Neural cell (in vitro differentiated cells): ENCODE measurements at regions not wholly inside any gene's neighbourhood (a gene's known extent, or its start where the extent isn't known, plus 50 kb on each side); places are given as distances from the start of the nearest gene placed in this dataset.

ENCODE experiments used
- EP300 ChIP-seq: fragments of 450-650 bp; conservative IDR thresholded peaks from 2 replicates; pipeline ENCODE4 v1.6.1; 2014; ENCODE audit warnings: antibody characterized with exemption, mild to moderate bottlenecking, moderate library complexity; ENCODE audit not compliant: poor library complexity, severe bottlenecking
- EZH2 ChIP-seq: fragments of 200-600, 300-800 bp; shearing (Covaris generic), sonication (generic); IDR thresholded peaks from 2 replicates; pipeline ENCODE4 v1.6.1; 2014; ENCODE audit warnings: antibody characterized with exemption, low read length, borderline replicate concordance, mild to moderate bottlenecking; ENCODE audit not compliant: insufficient read depth, poor library complexity, severe bottlenecking
- MXI1 ChIP-seq: fragments of 450-650 bp; conservative IDR thresholded peaks from 2 replicates; pipeline ENCODE4 v1.6.1; 2014; ENCODE audit warnings: antibody characterized with exemption, mild to moderate bottlenecking; ENCODE audit not compliant: poor library complexity, severe bottlenecking
- POLR2AphosphoS5 ChIP-seq: IDR thresholded peaks from 2 replicates; pipeline ENCODE4 v1.6.1; 2012
- RAD21 ChIP-seq: fragments of 450-650 bp; conservative IDR thresholded peaks from 2 replicates; pipeline ENCODE4 v1.6.1; 2014; ENCODE audit warnings: antibody characterized with exemption, mild to moderate bottlenecking, moderate library complexity
- SMC3 ChIP-seq: fragments of 450-650 bp; conservative IDR thresholded peaks from 2 replicates; pipeline ENCODE4 v1.6.1; 2014; ENCODE audit warnings: antibody characterized with exemption, mild to moderate bottlenecking, moderate library complexity; ENCODE audit not compliant: poor library complexity
- TAF1 ChIP-seq: IDR thresholded peaks from 2 replicates; pipeline ENCODE4 v1.6.1; 2012; ENCODE audit warnings: low read depth
- TF ChIP-seq, protein P1 (sequence below): fragments of 450-650 bp; IDR thresholded peaks from 2 replicates; pipeline ENCODE4 v1.5.1; 2014; ENCODE audit warnings: antibody characterized with exemption, mild to moderate bottlenecking, moderate library complexity; ENCODE audit not compliant: poor library complexity, severe bottlenecking
- TF ChIP-seq, protein P2 (sequence below): IDR thresholded peaks from 2 replicates; pipeline ENCODE4 v1.6.1; 2012; ENCODE audit warnings: borderline replicate concordance

DNA sequence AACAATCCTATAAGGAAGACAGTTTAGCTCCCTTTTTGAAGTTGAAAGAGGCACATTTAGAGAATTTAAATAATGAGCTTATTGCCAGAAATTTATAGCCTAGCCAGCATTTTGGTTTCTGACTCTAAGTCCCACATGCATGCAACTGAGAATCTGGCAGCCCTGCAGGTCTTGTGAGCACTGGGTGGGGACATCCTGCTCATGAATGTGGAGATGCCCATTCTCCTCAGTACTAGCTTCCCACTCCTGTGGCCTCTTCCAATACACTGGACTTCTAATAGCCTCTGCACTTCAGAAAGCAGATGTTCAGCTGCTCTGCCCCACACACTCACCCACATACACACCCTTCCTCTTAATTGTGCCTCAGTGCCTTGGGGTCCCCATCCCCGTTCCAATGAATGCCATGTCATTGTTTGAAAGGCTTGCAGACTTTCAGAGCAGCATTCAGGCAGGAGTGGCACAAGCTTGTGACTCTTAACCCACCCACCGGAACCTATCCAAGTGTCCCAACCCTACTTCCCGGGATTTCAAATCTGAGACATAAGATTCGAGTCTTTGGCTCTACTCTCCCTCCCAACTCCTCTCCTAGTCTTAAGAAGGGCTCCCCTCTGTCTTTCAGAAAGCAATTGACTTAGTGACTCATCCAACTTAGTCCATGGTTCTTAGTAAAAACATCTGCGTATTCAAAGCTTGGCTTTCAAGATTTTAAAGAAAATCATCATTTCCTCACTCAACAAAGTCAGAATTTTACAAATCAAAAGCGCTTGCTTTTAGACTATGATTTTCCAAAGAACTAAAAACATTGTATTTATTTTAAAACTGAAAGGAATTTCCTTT is 80.0 kb upstream of the FREM2 start:
- TF ChIP-seq, protein P1, sequence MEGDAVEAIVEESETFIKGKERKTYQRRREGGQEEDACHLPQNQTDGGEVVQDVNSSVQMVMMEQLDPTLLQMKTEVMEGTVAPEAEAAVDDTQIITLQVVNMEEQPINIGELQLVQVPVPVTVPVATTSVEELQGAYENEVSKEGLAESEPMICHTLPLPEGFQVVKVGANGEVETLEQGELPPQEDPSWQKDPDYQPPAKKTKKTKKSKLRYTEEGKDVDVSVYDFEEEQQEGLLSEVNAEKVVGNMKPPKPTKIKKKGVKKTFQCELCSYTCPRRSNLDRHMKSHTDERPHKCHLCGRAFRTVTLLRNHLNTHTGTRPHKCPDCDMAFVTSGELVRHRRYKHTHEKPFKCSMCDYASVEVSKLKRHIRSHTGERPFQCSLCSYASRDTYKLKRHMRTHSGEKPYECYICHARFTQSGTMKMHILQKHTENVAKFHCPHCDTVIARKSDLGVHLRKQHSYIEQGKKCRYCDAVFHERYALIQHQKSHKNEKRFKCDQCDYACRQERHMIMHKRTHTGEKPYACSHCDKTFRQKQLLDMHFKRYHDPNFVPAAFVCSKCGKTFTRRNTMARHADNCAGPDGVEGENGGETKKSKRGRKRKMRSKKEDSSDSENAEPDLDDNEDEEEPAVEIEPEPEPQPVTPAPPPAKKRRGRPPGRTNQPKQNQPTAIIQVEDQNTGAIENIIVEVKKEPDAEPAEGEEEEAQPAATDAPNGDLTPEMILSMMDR: no peak
- TF ChIP-seq SMC3 (no peak), EZH2 (no peak), POLR2AphosphoS5 (no peak), EP300 (no peak), RAD21 (no peak), TAF1 (no peak), MXI1 (no peak)
- TF ChIP-seq, protein P2, sequence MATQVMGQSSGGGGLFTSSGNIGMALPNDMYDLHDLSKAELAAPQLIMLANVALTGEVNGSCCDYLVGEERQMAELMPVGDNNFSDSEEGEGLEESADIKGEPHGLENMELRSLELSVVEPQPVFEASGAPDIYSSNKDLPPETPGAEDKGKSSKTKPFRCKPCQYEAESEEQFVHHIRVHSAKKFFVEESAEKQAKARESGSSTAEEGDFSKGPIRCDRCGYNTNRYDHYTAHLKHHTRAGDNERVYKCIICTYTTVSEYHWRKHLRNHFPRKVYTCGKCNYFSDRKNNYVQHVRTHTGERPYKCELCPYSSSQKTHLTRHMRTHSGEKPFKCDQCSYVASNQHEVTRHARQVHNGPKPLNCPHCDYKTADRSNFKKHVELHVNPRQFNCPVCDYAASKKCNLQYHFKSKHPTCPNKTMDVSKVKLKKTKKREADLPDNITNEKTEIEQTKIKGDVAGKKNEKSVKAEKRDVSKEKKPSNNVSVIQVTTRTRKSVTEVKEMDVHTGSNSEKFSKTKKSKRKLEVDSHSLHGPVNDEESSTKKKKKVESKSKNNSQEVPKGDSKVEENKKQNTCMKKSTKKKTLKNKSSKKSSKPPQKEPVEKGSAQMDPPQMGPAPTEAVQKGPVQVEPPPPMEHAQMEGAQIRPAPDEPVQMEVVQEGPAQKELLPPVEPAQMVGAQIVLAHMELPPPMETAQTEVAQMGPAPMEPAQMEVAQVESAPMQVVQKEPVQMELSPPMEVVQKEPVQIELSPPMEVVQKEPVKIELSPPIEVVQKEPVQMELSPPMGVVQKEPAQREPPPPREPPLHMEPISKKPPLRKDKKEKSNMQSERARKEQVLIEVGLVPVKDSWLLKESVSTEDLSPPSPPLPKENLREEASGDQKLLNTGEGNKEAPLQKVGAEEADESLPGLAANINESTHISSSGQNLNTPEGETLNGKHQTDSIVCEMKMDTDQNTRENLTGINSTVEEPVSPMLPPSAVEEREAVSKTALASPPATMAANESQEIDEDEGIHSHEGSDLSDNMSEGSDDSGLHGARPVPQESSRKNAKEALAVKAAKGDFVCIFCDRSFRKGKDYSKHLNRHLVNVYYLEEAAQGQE: no peak
